Sigmoid colon (tissue), 6 donors: ENCODE measurements at regions not wholly inside any gene's neighbourhood (a gene's known extent, or its start where the extent isn't known, plus 50 kb on each side); places are given as distances from the start of the nearest gene placed in this dataset.

Experiments used
- DNase-seq: peaks from one replicate; pipeline ENCODE4 v3.0.0-alpha.2; 2019
- H3K27ac ChIP-seq, 4 donors: fragments of 200-600 bp; sonication (generic); one replicate each; pipeline ENCODE4 v1.5.1; 2016 to 2019; ENCODE audit warnings: mild to moderate bottlenecking in 1 of 4
- H3K27me3 ChIP-seq, 3 donors: fragments of 200-600 bp; sonication (generic); one replicate each; pipeline ENCODE4 v1.5.1; 2019; ENCODE audit warnings: mild to moderate bottlenecking in 1 of 3
- H3K36me3 ChIP-seq, 4 donors: fragments of 200-600 bp; sonication (generic); one replicate each; pipeline ENCODE4 v1.5.1; 2016 to 2019
- H3K4me1 ChIP-seq, 4 donors: fragments of 200-600 bp; sonication (generic); one replicate each; pipeline ENCODE4 v1.5.1; 2017 to 2019
- H3K4me3 ChIP-seq, 4 donors: fragments of 200-600 bp; sonication (generic); one replicate each; pipeline ENCODE4 v1.5.1; 2017 to 2019; ENCODE audit warnings: mild to moderate bottlenecking in 2 of 4, moderate library complexity in 1 of 4
- H3K9me3 ChIP-seq, 4 donors: fragments of 200-600 bp in 3 of 4; sonication (generic) in 3 of 4; one replicate each; pipeline versions ENCODE4 v1.5.1 to v1.6.1; 2013 to 2019
- CTCF ChIP-seq, 4 experiments: fragments of 450-650 bp in 3 of 4; fragments of 200-600 bp in 1 of 4; IDR thresholded peaks; one replicate each; pipeline ENCODE4 v1.5.1; 2016 to 2019; ENCODE audit warnings: antibody characterized with exemption in 4 of 4, mild to moderate bottlenecking in 3 of 4, moderate library complexity in 2 of 4
- EP300 ChIP-seq, 4 donors: sonication (generic); formaldehyde crosslinking; IDR thresholded peaks; one replicate each; pipeline ENCODE4 v1.6.1; 2017; ENCODE audit warnings: antibody characterized with exemption in 4 of 4
- POLR2A ChIP-seq, 2 donors: fragments of 450-650 bp; IDR thresholded peaks; one replicate each; pipeline ENCODE4 v1.6.1; 2016; ENCODE audit warnings: antibody characterized with exemption in 2 of 2, mild to moderate bottlenecking in 2 of 2, moderate library complexity in 2 of 2
- POLR2AphosphoS5 ChIP-seq, 4 donors: sonication (generic); formaldehyde crosslinking; IDR thresholded peaks; one replicate each; pipeline ENCODE4 v1.6.1; 2017; ENCODE audit warnings: antibody characterized with exemption in 4 of 4
- WGBS, 2 donors: extraction: QIAGEN DNeasy Blood & Tissue Kit; methylation state at CpG; one replicate each; pipeline ENCODE4 v1.1.7; 2013; 5-methylcytosine and 5-hydroxymethylcytosine counted together
- intact Hi-C: fragments of 100-400 bp; cut with DNase I; formaldehyde crosslinking; loops from one replicate; pipeline ENCODE4 v1.15.1; 2023
- donor health status: healthy with polysubstance abuse.
- donor health status: healthy.

GRCh38 chr10:43782814-43783213 lies 134.1 kb upstream of the ZNF32 start:
- no peaks in the 10 kb centered on the region for H3K4me1 ChIP-seq
- no peak overlapping the region for H3K27ac ChIP-seq
- no peaks in the 10 kb centered on the region for H3K36me3 ChIP-seq
- H3K4me3 ChIP-seq, result no peak overlapping the region
- intact Hi-C loops, result no loop called here
- H3K27me3 ChIP-seq, result no peaks in the 10 kb centered on the region
- WGBS, 2 donors, result 92 to 94% methylated on average over 6 of the region's 6 CpGs
- H3K9me3 ChIP-seq, result no peaks in the 10 kb centered on the region
- TF ChIP-seq CTCF (IDR thresholded peaks at IDR 0.05) (no peak), EP300 (IDR thresholded peaks at IDR 0.05) (no peak), POLR2AphosphoS5 (IDR thresholded peaks at IDR 0.05) (no peak), POLR2A (IDR thresholded peaks at IDR 0.05) (no peak)
- no peak for DNase-seq

- TF ChIP-seq CTCF (IDR thresholded peaks at IDR 0.05) (no peak), POLR2AphosphoS5 (IDR thresholded peaks at IDR 0.05) (no peak), EP300 (IDR thresholded peaks at IDR 0.05) (no peak), POLR2A (IDR thresholded peaks at IDR 0.05) (no peak)
- no peaks in the 10 kb centered on the region for H3K9me3 ChIP-seq
- no peaks in the 10 kb centered on the region for H3K4me1 ChIP-seq
- intact Hi-C loops, result no loop called here
- no peaks in the 10 kb centered on the region for H3K27me3 ChIP-seq
- no peak overlapping the region for H3K4me3 ChIP-seq
- no peak overlapping the region for H3K27ac ChIP-seq
- no peaks in the 10 kb centered on the region for H3K36me3 ChIP-seq
- DNase-seq, result no peak
- 62 to 78% methylated on average over 6 of the region's 6 CpGs for WGBS, 2 donors
Measured at GRCh38 chr10:43781480-43782361, 133.0 kb upstream of the ZNF32 start.

GRCh38 chr10:43778571-43778970 lies 129.9 kb upstream of the ZNF32 start:
- intact Hi-C loops, result no loop called here
- Histone ChIP-seq H3K27me3 (no peaks in the 10 kb centered on the region), H3K36me3 (no peaks in the 10 kb centered on the region)

GRCh38 chr10:43775384-43775783 lies 126.7 kb upstream of the ZNF32 start:
- TF ChIP-seq EP300 (IDR thresholded peaks at IDR 0.05), result no peak
- TF ChIP-seq POLR2A (IDR thresholded peaks at IDR 0.05), result no peak
- TF ChIP-seq CTCF (IDR thresholded peaks at IDR 0.05), result no peak
- no peak for TF ChIP-seq POLR2AphosphoS5 (IDR thresholded peaks at IDR 0.05)
- no peak overlapping the region for H3K27ac ChIP-seq
- intact Hi-C loops, result no loop called here
- H3K27me3 ChIP-seq, result no peaks in the 10 kb centered on the region
- no peaks in the 10 kb centered on the region for H3K36me3 ChIP-seq
- WGBS, 2 donors, result 83 to 85% methylated on average over 12 of the region's 12 CpGs
- no peak for DNase-seq
- H3K9me3 ChIP-seq, result no peaks in the 10 kb centered on the region
- H3K4me3 ChIP-seq, result no peak overlapping the region
- H3K4me1 ChIP-seq, result no peaks in the 10 kb centered on the region

More at GRCh38 chr10:43778571-43778970, 129.9 kb upstream of the ZNF32 start:
- 60 to 79% methylated on average over 4 of the region's 4 CpGs for WGBS, 2 donors
- Histone ChIP-seq H3K9me3 (no peaks in the 10 kb centered on the region), H3K27ac (no peak overlapping the region), H3K4me1 (no peaks in the 10 kb centered on the region), H3K4me3 (no peak overlapping the region)
- no peak for DNase-seq
- no peak for TF ChIP-seq EP300 (IDR thresholded peaks at IDR 0.05)
- no peak for TF ChIP-seq CTCF (IDR thresholded peaks at IDR 0.05)
- no peak for TF ChIP-seq POLR2AphosphoS5 (IDR thresholded peaks at IDR 0.05)
- TF ChIP-seq POLR2A (IDR thresholded peaks at IDR 0.05), result no peak
